Medulla oblongata (tissue), 1 donor: ENCODE measurements at regions not wholly inside any gene's neighbourhood (a gene's known extent, or its start where the extent isn't known, plus 50 kb on each side); places are given as distances from the start of the nearest gene placed in this dataset.

Source experiments
- DNase-seq: peaks from one replicate; pipeline ENCODE4 v3.0.0-alpha.2; 2015; ENCODE audit errors: extremely low spot score

GRCh38 chr3:150096700-150097587, 126.2 kb upstream of the PFN2 start:
- no peak for DNase-seq

DNA sequence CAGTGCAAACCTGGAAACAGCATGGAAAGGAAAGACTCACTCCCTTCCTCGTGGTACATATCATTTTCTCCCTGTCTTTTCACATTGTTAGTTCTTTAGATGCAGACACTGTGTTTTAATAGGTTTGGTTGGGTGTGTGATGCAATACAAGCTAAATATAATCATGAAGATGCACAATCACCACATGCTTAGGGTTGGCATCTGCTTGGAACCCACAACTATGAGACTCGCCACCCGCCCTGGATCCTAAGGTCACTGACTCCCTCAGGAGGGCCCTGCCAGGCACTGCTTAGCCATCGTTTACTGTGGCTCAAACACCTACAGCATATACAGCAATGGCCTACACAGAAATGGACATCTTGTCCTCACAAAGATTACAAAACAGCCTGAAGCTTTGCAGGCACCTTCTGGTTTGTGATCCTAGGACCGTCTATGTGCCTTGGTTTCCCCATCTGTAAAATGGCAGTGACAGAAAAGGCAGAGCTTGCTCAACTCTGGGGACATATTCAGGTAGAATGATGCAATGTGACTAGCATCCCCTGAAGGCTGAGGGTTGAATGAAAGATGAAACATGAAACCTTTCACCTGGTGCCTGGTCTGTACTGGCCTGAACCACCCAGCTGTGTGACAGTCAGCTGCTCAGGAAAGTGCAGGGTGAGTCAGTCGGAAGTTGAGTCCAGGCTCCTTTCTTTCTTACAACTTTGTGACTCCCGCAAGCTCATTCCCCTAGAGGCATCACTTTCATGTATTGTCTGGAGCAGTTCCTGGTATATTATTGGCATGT, 123.6 kb upstream of the PFN2 start:
- DNase-seq: no peak

- no peak for DNase-seq
Measured at GRCh38 chr3:150091626-150092025, 120.9 kb upstream of the PFN2 start.

DNA sequence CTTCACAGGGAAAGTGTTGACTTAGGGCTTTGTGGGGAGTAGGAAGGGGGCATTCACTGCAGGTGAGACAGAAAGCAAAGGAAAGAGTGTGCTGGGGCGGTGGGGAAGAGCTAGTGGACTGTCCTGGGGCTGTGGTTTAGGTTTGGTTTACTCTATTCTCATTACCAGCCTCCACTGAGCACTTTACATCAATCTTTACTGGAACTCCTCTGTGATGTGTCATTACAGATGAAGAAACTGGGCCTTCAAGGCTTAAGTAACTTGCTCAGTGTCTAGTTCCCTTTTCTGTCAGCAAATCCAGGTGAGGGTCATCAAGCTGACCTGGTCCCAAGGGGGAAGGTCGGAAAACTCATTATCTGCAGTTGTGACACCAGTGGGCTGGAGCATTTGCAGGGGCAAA, 120.2 kb upstream of the PFN2 start:
- DNase-seq: no peak

- no peak for DNase-seq
Measured at GRCh38 chr3:150090006-150090405, 119.3 kb upstream of the PFN2 start.

DNA sequence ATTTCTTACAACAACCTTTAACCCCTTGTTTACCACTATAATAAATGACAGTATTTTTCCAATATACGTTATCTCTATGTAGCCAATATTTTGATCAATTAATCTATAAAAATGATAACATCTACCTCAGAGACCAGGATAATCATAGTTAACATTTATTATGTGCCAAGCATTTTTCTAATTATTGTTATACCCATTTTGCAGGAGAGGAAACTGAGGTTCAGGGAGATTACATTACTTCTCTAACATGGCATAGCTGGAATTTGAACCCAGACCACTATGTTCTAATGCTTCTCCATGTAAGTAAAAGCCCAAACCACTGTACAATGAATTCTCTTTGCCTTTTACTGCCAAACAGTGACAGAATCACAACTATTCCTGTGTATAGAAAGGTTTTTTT, 113.4 kb upstream of the PFN2 start:
- no peak for DNase-seq

DNA sequence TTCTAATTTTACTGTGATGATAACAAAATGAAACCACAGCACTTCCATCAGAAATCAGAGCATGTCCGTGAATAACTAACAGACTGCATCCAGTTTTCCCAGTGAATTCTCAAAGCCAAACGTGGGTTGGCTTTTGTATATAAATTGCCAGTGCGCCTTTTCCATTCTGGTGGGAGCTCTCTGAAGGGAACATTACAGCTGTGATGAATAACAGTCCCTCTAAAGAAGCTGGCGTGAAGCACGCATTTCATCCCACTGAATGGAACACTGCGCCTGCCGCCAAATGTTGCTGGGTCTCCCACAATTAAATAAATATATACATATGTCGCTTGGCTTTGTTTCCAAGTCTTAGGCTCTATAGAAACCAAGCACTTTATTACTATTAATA, 113.0 kb upstream of the PFN2 start:
- peak; percentile 24 for DNase-seq

DNA sequence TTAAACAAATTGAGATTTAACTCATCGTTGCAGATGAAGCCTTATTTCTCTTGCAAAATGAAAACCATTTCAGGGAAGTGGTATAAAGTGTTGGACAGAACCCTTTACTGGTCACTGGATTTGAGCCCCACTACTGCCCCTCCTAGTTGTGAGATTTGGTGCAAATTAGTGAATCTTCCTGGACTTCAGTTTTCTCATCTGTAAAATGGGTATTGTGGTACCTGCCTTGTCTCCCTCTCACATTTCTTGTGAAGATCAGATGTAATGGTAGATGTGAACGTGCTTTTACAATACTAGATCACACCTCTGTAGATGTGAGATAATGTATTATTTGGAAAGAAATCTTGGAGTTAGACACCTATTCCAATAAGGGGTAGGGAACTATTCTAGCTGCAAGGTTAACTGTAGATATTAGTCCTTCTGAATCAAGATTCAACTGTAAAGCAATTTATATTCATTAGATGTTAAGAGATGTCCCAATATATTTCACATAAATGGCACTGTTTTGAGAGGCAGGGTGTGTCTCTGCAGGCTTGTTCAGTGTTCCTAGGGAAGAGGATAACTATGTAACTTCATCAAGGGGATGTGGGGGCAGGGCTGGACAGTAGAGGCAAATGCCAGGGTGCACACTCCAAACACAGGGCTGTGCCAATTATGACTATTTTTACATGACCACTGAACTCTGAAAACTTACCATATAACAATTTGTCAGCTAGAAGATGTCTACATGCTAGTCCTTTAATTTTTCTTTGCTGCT, 112.4 kb upstream of the PFN2 start:
- peak; percentile 5 for DNase-seq

GRCh38 chr3:150081084-150081483, 110.4 kb upstream of the PFN2 start:
- DNase-seq: no peak

GRCh38 chr3:150080058-150080730, 109.5 kb upstream of the PFN2 start:
- peak; percentile 9 for DNase-seq

DNA sequence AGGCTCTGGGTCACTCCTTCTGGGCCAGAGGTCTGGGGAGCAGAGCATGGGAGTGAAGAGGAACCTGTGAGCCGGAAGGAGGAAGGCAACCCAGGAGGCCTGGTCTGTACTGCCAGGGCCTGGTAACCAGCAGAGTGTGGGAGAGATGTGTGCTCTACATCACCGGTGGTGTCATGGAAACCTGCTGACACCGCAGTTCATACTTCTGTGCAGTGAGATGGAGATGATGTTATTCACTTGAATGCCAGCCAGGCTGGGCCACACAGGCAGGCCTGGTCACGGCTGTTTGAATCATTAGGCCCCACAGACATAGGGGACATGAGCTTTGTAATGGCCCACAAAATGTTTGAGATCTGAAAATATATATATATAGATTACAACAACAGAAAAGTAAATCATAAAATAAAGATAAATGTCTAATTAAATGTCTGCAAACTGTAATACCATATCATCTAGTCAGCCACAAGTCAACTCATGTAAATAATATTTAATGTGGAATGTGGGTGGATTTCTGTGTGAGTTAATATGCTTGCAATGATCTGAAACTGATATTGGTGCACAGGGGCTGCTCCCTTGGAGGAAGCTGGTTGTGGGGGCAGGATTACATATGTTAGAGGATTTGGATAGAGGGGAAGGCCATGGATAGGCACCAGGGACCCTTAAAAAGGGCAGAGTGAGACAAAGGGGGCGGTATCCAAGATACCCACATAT, 108.5 kb upstream of the PFN2 start:
- peak; percentile 15 for DNase-seq

DNA sequence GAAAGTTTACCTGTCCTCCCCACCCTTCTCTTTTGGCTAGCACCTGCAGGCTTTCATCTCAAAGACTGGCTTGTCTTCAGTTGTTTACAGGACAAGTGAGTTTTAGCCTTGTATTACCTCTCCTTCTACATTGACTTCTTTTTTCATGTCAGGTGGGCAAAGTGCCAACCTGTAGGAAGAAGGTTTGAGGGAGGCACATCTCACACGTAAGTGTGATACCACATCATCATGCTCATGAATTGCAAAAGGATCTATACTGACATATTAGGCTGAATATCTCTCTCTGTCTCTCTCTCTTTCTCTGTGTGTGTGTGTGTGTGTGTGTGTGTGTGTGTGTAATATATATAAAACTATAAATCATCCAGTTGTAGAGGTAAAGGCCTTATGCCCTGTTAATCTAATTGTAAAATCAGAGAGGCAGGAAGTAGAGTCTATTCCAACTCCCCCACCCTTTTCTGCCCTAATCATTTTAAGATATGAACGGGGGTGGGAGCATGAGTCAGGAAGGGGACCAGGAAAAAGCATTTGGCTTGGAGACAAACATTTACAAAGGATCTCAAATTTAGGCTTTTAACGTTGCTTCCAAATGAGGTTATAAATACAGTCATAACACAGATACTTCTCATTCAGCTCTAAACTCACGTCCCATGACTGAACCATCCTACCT, 107.0 kb upstream of the PFN2 start:
- DNase-seq: no peak

GRCh38 chr3:150077107-150077506, 106.4 kb upstream of the PFN2 start:
- no peak for DNase-seq

DNA sequence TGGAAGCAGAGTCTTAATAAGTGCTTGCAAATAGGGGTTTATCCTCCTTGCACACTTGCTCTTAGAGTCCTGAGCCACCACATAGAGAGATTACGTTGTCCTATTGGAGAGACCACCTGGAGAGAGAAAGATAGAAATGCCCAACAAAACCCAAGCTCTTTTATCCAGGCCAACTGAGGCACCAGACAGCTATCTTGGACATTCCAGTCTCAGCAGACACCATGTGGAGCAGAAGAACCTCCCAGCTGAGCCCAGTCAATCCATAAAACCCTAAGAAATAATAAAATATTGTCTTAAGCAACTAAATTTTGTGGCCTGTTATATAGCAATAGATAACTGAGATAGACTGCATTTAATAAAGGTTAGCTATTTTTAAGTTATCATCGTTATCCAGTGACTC, 105.7 kb upstream of the PFN2 start:
- no peak for DNase-seq

DNA sequence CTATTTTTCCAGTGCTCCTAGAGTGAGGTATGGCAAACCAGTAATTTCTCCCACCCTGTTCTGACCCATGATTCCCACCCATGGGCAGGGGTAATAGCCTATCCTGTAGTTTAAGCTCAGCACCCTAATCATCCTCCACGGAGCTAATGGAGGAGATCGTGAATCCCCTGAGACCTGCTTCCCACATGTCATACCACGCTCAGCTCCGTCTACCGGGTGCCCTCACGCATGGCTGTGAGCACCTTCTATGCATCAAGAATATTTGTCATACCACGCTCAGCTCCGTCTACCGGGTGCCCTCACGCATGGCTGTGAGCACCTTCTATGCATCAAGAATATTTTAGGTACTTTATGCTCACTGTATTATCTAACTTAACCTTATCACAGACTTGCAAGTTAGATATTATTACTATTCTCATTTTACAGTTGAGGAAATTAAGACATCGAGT, 104.7 kb upstream of the PFN2 start:
- DNase-seq: no peak

- DNase-seq: no peak
Measured at GRCh38 chr3:150074697-150075416, 104.2 kb upstream of the PFN2 start.

GRCh38 chr3:150074277-150074676, 103.6 kb upstream of the PFN2 start:
- no peak for DNase-seq

DNA sequence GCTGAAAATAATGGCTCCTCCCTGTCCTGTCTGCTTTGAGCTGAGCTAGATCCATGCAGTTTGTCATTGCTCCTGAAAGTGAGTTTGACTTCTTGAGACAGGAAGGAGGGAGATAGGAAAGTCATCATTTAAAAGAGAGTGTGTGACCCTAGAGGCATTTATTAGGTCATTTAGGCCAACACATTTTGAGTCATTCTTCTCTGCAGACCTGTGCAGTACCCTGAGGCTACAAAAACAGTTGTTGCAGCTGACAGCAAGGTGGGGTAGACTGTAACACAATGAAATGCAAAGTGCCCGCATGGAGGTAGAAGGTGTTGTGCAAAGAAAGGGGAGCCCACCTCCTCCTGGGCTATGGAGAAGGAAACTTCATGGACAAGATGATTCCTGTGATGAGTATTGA, 102.8 kb upstream of the PFN2 start:
- DNase-seq: no peak

DNA sequence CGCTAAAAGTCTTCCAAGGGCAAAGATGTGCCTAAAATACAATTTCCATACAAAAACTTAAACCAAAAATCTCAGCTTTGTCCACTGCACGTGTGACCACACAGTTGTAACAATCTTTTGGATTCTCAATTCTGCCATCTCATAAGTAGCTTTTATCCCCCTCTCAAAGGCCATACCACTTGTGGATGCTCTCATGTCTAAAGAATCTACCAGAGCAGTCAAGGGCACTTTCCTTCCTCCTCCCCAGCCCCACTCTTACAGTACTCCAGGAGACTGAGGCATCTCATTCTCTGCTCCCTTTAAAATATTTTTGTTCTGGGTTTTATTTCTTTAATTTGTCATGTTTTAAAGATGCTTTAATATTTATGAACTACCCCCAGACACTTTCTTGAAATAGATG, 102.3 kb upstream of the PFN2 start:
- no peak for DNase-seq

DNA sequence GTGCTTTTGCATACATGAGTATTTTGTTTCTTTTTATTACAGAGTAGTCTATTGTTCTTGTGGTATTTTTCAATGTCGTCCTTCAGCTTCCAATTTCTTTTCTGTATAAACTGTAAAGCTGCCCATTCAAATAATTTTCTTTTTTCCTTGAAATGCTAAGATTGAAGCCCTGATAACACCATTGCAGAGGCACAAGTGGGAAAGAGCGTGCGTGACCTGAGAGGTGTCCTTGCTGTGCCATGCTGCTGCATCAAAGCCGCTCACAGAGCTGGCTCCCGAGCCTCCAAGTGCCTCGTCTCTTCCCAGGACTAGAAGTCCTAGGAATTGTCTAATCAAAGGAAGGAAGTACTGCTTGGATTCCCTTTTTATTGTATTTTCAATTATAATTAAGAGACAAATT, 101.9 kb upstream of the PFN2 start:
- DNase-seq: no peak
